ENCODE measurements at regions not wholly inside any gene's neighbourhood (a gene's known extent, or its start where the extent isn't known, plus 50 kb on each side); places are given as distances from the start of the nearest gene placed in this dataset.

GRCh38 chr1:64396817-64397216 lies 73.1 kb upstream of the CACHD1 start:
- BruUV-seq (replicated peaks), result no TSS peak
- Histone ChIP-seq H3K27ac (ENCODE audit: low read length) (no peak overlapping the region), H3K27me3 (ENCODE audit: control insufficient read depth, insufficient read depth, low read length) (no peaks in the 10 kb centered on the region), H3K36me3 (ENCODE audit: control insufficient read depth, insufficient read depth, low read length) (no peaks in the 10 kb centered on the region), H3K4me3 (ENCODE audit: low read depth in 2 of 2, low read length in 2 of 2) (no peak overlapping the region), H3K4me1 (ENCODE audit: control insufficient read depth, insufficient read depth, low read length) (no peaks in the 10 kb centered on the region), H3K9me3 (ENCODE audit: control insufficient read depth, insufficient read depth, low read depth, low read length) (no peaks in the 10 kb centered on the region)
- ChIA-PET CTCF (no interaction called here), POLR2A (no interaction called here)
- TF ChIP-seq, protein P1, sequence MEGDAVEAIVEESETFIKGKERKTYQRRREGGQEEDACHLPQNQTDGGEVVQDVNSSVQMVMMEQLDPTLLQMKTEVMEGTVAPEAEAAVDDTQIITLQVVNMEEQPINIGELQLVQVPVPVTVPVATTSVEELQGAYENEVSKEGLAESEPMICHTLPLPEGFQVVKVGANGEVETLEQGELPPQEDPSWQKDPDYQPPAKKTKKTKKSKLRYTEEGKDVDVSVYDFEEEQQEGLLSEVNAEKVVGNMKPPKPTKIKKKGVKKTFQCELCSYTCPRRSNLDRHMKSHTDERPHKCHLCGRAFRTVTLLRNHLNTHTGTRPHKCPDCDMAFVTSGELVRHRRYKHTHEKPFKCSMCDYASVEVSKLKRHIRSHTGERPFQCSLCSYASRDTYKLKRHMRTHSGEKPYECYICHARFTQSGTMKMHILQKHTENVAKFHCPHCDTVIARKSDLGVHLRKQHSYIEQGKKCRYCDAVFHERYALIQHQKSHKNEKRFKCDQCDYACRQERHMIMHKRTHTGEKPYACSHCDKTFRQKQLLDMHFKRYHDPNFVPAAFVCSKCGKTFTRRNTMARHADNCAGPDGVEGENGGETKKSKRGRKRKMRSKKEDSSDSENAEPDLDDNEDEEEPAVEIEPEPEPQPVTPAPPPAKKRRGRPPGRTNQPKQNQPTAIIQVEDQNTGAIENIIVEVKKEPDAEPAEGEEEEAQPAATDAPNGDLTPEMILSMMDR (IDR thresholded peaks at IDR 0.05), result peak; percentile 32
- no peak for TF ChIP-seq SIN3A (IDR thresholded peaks at IDR 0.05; ENCODE audit: borderline replicate concordance, insufficient read depth, low read depth, low read length)
- ATAC-seq, result no peak
- DNase-seq (ENCODE audit: low read depth, low spot score), result no peak
- in situ Hi-C loops (cut with HindIII; ENCODE audit: low pct_unique_long_range_greater_than_20kb, low sequenced_read_pairs) (no loop called here), intact Hi-C loops (cut with micrococcal nuclease; ENCODE audit: unreplicated experiment) (no loop called here)

- Histone ChIP-seq H3K27ac (ENCODE audit: low read length) (no peak overlapping the region), H3K4me3 (ENCODE audit: low read depth in 2 of 2, low read length in 2 of 2) (no peak overlapping the region), H3K36me3 (ENCODE audit: control insufficient read depth, insufficient read depth, low read length) (no peaks in the 10 kb centered on the region), H3K4me1 (ENCODE audit: control insufficient read depth, insufficient read depth, low read length) (no peaks in the 10 kb centered on the region), H3K27me3 (ENCODE audit: control insufficient read depth, insufficient read depth, low read length) (no peaks in the 10 kb centered on the region), H3K9me3 (ENCODE audit: control insufficient read depth, insufficient read depth, low read depth, low read length) (no peaks in the 10 kb centered on the region)
- no peak for DNase-seq (ENCODE audit: low read depth, low spot score)
- no peak for TF ChIP-seq POLR2AphosphoS5 (IDR thresholded peaks at IDR 0.05; ENCODE audit: low read depth, low read length)
- TF ChIP-seq, protein P1 (IDR thresholded peaks at IDR 0.05), result no peak
- TF ChIP-seq, protein P2, sequence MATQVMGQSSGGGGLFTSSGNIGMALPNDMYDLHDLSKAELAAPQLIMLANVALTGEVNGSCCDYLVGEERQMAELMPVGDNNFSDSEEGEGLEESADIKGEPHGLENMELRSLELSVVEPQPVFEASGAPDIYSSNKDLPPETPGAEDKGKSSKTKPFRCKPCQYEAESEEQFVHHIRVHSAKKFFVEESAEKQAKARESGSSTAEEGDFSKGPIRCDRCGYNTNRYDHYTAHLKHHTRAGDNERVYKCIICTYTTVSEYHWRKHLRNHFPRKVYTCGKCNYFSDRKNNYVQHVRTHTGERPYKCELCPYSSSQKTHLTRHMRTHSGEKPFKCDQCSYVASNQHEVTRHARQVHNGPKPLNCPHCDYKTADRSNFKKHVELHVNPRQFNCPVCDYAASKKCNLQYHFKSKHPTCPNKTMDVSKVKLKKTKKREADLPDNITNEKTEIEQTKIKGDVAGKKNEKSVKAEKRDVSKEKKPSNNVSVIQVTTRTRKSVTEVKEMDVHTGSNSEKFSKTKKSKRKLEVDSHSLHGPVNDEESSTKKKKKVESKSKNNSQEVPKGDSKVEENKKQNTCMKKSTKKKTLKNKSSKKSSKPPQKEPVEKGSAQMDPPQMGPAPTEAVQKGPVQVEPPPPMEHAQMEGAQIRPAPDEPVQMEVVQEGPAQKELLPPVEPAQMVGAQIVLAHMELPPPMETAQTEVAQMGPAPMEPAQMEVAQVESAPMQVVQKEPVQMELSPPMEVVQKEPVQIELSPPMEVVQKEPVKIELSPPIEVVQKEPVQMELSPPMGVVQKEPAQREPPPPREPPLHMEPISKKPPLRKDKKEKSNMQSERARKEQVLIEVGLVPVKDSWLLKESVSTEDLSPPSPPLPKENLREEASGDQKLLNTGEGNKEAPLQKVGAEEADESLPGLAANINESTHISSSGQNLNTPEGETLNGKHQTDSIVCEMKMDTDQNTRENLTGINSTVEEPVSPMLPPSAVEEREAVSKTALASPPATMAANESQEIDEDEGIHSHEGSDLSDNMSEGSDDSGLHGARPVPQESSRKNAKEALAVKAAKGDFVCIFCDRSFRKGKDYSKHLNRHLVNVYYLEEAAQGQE (IDR thresholded peaks at IDR 0.05; ENCODE audit: insufficient read depth in 1 of 2, low read depth in 2 of 2, low read length in 1 of 2), result no peak
- TF ChIP-seq SIN3A (IDR thresholded peaks at IDR 0.05; ENCODE audit: borderline replicate concordance, insufficient read depth, low read depth, low read length), result no peak
- no peak for TF ChIP-seq TCF7L2 (IDR thresholded peaks at IDR 0.05; ENCODE audit: low read depth, low read length)
- ChIA-PET POLR2A (no interaction called here), CTCF (no interaction called here)
- no peak for ATAC-seq
- in situ Hi-C loops (cut with HindIII; ENCODE audit: low pct_unique_long_range_greater_than_20kb, low sequenced_read_pairs), result no loop called here
- intact Hi-C loops (cut with micrococcal nuclease; ENCODE audit: unreplicated experiment), result no loop called here
- BruUV-seq (replicated peaks), result no TSS peak
These were observed 72.4 kb upstream of the CACHD1 start for GRCh38 chr1:64397541-64397940.

DNA sequence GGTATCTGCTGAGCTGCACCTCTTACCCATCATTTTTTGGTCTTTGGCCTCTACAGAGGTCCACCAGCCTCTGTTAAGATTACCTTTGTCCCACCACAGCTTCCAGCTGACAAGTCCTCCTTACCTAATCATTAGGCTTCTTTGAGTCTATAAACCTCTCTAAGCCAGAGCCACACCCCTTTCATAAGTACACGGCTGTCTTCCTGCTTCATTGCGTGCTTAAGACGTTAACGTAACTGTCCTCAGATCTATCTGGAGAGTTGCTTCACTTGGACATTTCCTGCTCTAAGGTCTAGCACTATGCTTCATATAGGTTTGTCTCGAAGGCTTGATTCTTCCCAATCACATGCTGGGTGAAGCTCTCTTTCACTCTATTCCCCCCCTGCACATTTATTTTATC lies 71.0 kb upstream of the CACHD1 start:
- ChIA-PET CTCF (no interaction called here), POLR2A (no interaction called here)
- no peak for DNase-seq (ENCODE audit: low read depth, low spot score)
- ATAC-seq, result no peak
- H3K27ac ChIP-seq (ENCODE audit: low read length), result no peak overlapping the region
- no peaks in the 10 kb centered on the region for H3K27me3 ChIP-seq (ENCODE audit: control insufficient read depth, insufficient read depth, low read length)
- in situ Hi-C loops (cut with HindIII; ENCODE audit: low pct_unique_long_range_greater_than_20kb, low sequenced_read_pairs) (no loop called here), intact Hi-C loops (cut with micrococcal nuclease; ENCODE audit: unreplicated experiment) (no loop called here)
- no peaks in the 10 kb centered on the region for H3K36me3 ChIP-seq (ENCODE audit: control insufficient read depth, insufficient read depth, low read length)
- H3K4me1 ChIP-seq (ENCODE audit: control insufficient read depth, insufficient read depth, low read length), result no peaks in the 10 kb centered on the region
- H3K4me3 ChIP-seq (ENCODE audit: low read depth in 2 of 2, low read length in 2 of 2), result no peak overlapping the region
- BruUV-seq (replicated peaks), result no TSS peak
- no peaks in the 10 kb centered on the region for H3K9me3 ChIP-seq (ENCODE audit: control insufficient read depth, insufficient read depth, low read depth, low read length)
- no peak for TF ChIP-seq TCF7L2 (IDR thresholded peaks at IDR 0.05; ENCODE audit: low read depth, low read length)
- TF ChIP-seq, protein P1 (IDR thresholded peaks at IDR 0.05), result no peak

All from Panc1 (cell line).